HG02840 (cell line): ENCODE measurements at regions not wholly inside any gene's neighbourhood (a gene's known extent, or its start where the extent isn't known, plus 50 kb on each side); places are given as distances from the start of the nearest gene placed in this dataset.

Source experiments
- ATAC-seq: cut with Tn5 transposase; IDR thresholded peaks from one replicate; pipeline ENCODE4 v1.9.1; 2021; ENCODE audit warnings: mild to moderate bottlenecking, moderate library complexity, moderate number of reproducible peaks; ENCODE audit not compliant: unreplicated experiment, low FRiP score

DNA sequence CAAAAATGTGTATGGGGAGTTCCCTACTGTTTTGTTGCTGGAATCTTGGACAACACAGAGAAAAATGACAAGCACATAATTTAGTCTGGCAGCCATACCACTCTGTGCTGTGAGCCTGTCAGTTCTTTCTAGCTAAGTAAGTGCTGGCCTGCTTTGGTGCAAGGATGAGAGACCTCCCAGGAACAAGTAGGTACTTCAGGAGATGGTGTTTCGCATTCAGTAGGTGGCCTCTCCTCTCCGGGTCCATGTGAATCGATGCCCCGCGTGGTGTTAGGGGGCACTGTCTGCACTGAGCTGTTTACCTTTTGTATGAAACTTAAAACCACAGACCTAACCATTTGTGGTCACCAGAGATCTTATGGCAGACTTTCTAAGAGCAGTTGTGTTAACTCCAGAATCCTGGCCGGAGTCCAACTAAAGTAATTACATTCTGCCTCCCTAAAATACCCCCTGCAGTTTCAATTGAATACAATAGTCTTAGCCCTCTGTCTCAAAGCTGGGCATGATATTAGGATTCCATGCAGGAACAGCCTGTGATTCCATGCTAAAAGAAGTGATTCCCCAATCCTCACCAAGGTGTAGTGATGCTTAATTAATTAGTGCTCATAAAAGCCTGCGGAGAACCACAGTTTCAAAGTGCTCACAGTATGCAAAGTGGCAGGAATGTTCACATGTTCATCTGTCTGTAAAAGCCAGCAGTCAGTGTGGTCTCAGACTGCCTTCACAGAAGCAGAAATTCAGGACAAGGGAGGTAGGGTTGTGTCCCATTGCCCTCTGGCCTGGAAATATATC lies 64.2 kb downstream of the LLPH start:
- peak; percentile 69 for ATAC-seq

DNA sequence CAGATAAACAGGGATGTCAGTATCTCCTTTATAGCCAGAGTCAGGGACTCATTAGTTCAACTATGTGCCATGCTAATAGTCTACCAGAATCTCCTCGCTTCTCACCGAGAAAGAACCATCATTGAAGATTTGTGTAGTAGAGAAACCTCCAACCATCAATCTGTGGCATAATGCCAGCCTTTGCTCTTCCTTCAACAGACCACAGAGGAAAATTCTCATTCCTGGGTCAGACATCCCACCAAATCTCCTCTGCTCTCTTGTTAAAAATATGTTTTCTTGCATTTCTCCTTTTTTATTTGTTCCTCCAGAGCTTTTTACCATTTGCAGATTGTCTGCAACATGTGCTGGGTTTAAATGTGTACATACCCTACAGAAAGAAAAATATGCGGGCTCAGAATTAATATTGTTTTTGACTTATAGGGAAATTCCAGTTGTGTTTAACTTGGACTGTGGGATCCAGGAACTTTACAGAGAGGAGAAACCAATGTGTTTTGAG lies 64.9 kb downstream of the LLPH start:
- no peak for ATAC-seq

DNA sequence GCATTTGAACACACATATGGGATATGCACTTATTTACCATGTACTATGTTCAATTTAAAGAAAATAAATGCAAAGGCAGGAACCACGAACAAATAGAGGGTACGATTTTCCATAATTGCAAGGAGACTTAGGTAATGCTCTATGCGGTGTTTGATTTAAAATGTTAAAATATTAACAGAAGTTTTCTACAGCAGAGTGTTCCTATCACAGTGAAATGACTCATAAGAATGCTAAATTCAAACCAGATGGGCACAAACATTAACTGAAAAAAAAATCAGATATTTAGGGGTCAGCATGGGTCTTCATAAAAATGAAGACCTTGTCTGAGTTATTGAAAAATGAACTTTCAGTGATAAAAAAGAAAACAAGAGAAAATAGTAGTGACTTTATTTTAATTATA lies 65.4 kb downstream of the LLPH start:
- no peak for ATAC-seq

DNA sequence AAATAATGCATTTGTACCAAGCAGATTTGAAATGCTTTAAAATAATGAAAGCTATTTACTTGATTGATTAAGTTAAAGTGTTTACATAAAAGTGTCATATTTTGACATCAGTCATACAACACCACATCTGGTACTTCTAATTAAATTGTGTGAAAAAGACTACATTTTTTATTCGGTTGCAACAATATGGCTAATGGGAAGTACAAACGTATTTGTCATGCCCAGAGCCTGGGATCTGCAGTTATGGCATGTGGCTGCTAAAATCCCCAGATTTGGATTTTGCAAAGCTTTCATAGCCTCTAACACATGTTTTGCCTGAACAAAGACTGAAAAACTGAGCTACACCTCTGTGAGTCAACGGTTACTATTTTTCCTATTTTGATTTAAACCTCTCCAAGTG lies 66.6 kb downstream of the LLPH start:
- ATAC-seq: no peak

DNA sequence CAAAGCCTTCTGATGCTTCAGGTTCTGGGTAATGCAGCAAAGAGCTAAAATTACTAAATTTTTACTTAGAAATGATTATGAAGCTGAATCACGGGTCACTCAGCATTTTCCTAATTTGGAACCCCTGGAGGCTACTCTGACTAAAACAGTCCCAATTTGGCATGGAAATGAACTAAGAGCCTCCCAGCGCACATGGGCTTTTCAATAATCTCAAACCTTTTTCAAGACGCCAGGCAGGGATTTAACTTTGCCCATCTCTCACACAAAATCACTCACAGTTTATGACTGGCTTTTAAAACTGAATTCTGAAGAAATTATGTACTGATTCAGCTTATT lies 68.3 kb downstream of the LLPH start:
- ATAC-seq: no peak

DNA sequence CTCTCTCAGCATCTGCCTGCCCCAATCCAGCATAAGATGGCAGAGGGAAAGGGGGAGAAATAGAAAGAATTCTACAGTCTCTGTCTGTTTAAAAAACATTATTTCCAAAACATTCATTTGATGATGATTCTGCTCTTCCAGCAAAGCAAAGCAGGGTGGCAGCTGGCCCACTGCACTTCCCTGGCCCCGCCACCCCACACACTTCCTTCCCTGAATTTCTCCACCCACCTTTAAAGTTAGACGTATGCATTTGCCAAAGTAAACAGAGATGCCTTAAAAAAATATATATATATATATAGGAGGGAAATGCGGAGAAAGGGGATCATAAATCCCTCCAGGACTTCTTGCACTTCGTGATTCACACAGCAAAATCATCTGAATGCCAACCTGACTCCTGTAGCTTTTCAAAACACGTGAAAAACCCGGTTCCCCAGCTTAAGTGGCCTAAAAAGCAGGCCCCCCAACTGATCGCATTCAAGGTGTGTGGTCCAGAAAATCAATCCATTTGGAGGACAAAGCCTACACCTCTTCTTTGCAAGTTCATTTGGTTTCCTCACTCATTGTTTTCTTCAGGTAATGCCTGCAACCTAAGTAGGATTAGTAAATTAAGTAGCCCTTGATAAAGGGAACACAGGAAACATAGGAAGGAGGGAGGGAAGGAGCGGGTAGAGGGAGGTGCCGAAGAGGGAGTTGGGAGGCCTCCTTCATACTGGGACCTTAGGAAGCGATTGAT lies 68.8 kb downstream of the LLPH start:
- ATAC-seq: no peak

DNA sequence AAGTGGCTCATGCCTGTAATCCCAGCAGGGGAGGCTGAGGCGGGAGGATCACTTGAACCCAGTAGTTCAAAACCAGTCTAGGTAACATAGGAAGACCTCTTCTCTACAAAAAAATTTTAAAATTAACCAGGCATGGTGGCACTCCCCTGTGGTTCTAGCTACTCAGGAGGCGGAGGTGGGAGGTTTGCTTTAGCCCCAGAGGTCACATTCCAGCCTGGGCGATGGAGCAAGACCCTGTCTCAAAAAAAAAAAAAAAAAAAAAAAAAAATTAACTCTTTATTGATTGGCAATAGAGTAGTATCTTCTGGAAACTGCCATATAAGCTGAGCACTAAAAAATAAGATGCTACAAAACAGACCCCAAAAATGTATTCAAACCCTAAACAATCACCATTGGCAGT lies 69.5 kb downstream of the LLPH start:
- ATAC-seq: no peak

DNA sequence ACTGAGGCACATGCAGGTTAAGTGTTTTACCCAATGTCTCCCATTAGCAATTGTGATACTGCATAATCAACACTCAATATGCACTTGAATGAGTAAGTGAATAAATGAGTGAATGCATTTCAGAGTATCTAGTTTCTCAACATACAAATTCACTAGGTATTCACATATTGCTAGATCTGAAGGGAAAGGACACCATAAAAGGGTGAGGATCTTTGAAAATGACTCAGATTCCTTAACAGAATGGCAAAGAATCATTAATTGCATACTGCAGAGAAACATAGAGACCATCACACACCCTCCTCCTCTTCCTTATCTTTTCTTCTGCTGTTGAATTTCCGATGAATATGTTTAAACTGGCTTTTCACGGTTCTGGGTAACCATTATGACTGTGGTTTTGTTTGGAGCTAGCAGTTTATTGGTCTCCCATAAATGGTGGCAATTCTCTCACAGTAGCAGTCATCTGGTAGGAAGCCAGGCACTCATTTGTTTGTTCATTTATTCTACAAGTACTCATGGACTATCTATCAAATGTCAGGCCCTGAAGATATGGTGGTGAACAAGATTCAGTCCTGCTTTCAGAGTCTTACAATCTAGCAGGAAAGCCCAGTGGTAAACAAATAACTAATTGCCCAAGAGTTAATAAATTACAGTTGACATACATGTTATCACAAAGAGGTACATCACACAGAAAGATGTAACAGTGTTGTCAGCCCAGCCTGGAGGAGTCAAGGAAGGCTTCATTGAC lies 70.2 kb downstream of the LLPH start:
- no peak for ATAC-seq

DNA sequence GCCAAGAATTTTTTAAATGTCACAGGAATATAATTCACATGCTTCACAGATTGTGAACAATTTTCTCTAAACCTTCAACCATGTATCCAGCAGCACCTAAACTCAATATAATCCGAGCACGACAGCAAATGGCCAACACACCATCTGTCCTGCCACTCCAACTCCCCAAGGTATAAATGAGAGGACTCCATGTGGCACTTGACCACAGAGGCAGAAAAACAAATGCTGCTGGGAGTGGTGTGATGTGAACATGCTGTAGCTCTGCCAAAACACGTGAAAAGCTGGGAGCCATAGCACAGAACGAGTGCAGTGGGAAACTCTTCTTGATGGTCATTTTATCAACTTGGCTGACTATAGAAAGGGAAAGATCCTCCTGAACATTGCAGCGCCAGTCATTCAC lies 70.9 kb downstream of the LLPH start:
- ATAC-seq: no peak

DNA sequence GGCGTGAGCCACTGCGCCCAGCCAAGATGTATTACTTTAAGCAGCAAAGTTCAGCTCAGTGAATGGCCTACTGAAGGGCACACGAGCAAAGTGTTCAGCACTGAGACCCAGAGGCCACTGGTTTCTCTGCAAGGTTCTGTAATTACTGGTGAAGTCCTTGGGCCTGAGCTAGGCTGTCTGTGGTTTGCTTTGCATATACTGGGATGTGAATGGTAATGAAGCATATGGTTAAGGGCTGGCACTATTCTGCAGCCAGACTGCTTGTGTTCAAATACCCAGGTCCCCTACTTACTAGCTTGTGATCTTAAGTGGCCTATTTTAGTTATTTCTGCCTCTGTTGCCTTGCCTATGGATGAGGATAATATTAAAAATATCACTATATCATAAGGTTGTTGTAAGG lies 72.0 kb downstream of the LLPH start:
- peak; percentile 48 for ATAC-seq

DNA sequence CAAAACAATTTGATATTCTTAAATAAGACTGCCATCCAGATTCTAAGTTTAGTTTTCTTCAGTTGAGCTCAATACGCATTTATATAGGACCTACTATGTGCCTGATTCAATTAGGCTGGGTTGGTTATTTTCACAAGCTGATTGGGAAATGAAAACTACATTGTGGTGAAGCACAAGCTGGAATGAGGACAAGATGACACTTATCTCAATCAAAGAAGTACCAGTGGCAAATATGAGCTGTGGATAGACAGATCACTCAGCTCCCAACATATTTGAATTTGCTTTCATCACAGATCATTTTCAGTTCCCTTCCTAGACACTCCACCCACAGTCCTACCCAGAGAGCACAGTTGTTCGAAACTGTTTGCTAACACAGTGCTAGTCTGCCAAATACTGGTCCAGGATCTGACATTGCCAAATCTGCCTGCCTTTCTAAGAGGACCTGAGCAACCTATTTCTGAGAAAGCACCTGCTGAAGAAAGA lies 74.7 kb downstream of the LLPH start:
- ATAC-seq: peak; percentile 75

DNA sequence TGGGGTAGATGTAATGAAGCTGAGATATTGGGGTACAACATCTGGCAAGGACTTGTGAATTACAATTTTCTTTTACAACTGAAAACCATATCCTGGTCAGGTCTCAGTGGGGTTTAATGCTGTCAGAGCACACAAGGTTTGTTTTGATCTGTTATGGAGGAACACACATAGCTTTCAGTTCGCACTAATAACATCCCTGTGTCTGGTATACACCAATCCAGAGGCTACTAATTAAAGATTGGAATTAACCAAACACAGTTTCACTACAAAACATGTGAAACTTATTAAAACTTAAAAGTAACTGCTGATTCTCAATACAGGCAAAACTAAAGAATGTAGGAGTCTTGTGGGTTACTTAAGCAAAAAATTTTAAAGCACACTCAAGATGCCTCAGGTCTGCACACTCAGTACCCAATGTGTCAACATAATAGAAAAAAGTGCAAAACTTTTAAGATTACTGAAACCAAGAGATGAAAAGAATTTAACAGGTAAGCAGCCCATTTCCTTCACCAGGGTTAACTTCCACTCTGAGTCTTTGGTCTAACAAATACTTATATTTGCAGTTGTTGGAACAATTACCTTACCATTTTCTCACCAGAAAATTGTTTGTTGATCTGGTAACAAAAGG lies 77.4 kb downstream of the LLPH start:
- ATAC-seq: no peak

DNA sequence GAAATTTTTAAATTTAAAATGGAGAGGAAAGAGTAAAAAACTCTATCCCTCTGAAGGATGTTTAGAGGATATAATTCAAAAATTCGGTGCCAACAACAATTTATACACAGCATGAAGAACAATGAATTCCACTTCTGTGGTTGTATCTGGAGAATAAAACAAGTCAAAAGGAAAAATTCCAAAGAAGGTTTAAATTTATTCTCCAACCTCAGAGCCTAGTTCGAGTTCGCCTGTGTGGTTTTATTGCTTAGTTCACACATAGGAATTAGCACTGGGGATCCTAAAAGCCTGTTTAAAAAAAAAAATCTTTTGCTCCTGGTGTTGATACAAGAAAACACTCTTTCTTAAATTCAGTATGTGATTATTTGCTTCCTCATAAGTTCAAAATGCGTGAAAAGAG lies 79.2 kb downstream of the LLPH start:
- ATAC-seq: no peak

DNA sequence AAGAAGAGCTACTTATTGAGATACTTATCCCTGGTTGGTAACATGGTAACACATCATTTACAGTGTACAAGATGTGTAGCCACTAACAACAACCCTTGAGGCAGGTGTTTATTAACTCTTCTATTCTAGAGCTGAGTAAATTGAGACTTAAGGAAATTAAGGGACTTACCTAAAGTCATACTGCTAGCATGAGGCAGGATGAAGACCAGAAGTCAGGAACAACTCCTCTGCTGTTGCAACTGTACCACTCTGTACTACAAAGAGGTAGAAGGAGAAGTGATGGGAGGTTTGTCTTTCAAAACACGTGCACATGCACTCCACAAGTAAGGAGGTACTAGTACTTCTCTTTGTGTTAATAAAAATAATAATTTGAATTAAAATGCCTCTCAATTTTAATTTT lies 79.9 kb downstream of the LLPH start:
- ATAC-seq: peak; percentile 47

DNA sequence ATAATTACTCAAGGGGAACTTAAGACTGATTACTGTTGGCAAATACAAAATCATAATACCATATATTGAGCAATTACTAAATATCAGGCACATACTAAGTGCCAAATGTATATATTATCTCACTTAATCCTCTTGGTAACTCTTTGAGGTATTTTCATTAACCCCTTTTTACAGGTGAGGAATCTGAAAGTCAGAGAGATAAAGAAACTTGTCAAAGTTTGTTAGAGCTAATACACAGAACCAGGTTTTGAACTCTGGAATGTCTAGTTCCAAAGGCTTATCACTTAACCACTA lies 80.3 kb downstream of the LLPH start:
- no peak for ATAC-seq

DNA sequence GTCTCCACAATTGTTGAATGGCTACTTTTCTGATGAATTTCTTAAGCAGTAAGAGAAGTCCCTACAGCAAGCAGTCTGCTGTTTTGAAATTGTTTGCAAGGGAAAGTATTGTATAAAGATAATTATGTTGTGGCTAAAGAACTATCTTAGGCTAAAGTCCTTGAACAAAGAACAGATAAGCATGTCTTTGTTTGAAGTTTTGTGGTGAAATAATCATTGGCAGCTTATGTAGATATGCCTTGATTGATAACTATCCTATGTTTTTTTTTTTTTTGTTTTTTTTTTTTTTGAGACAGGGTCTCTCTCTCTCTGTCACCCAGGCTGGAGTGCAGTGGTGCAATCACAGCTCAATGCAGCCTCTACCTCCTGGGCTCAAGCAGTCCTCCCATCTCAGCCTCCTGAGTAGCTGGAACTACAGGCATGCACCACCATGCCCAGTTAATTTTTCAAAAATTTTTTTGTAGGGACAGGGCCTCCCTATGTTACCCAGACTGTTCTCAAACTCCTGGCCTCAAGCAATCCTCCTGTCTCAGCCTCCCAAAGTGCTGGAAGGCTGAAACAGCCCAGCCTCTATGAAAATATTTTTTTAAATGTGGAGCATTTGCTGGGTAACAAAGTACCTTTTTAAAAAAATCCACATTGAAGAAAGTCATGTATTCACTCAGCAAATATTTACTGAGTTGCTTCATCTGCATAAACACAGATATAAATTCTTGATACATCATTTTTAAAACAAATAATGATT lies 80.8 kb downstream of the LLPH start:
- ATAC-seq: no peak

DNA sequence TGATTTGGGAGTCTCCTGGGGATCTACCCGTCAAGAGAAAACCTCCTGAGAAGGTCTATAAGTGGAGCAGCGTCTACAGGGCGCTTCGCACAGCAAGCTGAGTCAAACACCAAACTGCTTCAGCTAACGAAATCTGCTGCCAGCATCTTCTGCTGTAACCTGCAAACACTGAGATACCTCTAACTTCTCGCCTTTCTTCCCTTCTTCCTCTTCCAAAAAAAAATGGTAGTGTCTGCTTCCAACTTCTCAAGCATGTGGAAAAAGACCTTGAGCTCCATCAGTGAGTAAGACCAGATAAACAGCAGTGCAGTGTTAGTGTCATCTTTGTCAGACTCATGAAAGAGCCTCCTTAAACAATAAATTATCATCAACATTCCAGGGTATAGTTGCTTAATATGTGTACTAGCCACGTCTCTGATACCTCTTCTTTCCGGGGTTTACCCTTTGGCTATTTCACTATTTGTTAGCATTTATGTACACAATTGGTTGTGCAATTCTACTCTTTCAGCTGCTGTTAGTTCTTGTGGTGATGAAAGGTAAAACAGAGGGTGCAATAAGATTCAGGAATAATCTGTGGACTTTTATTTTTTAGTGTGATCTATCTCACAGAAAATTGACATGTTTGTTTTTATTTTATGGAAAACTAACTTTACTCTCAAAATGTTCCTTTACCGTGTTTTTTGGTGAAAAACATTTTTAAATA lies 81.6 kb downstream of the LLPH start:
- no peak for ATAC-seq

DNA sequence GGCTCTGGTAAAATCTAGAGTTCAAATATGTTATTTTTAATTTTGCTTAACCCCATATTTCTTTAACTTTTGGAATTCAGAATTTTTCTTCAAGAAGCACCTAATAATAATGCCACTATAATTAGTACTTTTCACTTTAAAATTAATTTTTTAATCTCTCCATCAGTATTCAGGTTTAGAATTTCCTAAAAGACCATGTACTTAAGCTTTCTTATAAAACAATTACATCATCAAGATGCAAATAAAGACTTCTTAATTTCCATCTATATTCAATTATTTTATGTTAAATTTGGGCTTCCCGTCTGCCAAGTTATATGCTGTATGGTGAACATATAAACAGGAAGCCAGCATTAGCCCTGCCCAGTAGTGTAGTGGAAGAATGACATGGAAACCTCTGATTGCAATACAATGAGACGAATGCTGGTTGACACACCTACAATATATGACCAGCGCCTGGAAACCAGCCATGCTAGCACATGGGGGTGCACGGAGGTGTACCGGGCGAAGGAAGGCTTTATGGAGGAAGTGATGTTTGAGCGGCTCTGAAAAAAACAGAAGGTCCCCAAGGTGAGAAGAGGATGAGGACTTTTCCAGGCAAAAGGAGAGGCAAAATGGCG lies 82.2 kb downstream of the LLPH start:
- ATAC-seq: no peak

DNA sequence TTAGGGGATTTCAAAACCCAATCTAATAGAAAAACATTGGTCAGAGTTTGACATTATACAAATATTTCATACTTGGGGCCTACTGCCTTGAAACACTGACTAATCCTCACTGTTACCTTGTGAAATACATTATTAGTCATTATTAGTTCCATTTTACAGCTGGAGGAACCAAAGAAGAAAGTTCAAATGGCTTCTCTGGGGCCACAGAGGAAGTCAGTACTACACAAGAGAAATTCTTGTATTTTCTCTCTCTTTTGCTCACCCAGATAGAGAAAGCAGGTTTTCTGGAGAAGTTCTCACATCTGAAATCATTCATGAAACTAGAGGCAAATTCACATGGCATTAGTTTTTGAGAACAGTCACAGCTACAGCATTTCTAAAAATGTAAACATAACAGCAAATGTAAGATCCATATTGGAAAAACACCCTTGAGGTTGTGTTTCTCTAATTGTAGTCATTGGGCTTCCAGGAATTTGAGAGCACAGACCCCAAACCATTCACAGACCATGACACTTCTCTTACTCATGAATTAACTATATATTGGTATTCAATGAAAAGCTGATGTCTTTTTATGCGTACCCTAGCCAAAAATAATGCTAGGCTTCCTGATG lies 83.0 kb downstream of the LLPH start:
- ATAC-seq: peak; percentile 91
